Tibial nerve (tissue), 4 donors: ENCODE measurements at regions not wholly inside any gene's neighbourhood (a gene's known extent, or its start where the extent isn't known, plus 50 kb on each side); places are given as distances from the start of the nearest gene placed in this dataset.

Experiments used
- CTCF ChIP-seq, 5 experiments: fragments of 200-600 bp in 3 of 5; fragments of 450-650 bp in 2 of 5; sonication (generic) in 3 of 5; IDR thresholded peaks; one replicate each; pipeline ENCODE4 v1.5.1; 2016 to 2019; ENCODE audit warnings: antibody characterized with exemption in 5 of 5, mild to moderate bottlenecking in 3 of 5, moderate library complexity in 2 of 5
- EP300 ChIP-seq, 2 donors: sonication (generic); formaldehyde crosslinking; IDR thresholded peaks; one replicate each; pipeline ENCODE4 v1.6.1; 2017; ENCODE audit warnings: antibody characterized with exemption in 2 of 2, mild to moderate bottlenecking in 1 of 2
- POLR2A ChIP-seq, 2 donors: fragments of 450-650 bp; IDR thresholded peaks; one replicate each; pipeline ENCODE4 v1.6.1; 2017; ENCODE audit warnings: antibody characterized with exemption in 2 of 2, mild to moderate bottlenecking in 2 of 2, moderate library complexity in 2 of 2

- no peak for TF ChIP-seq CTCF (IDR thresholded peaks at IDR 0.05)
- no peak for TF ChIP-seq POLR2A (IDR thresholded peaks at IDR 0.05)
- no peak for TF ChIP-seq EP300 (IDR thresholded peaks at IDR 0.05)
Measured at GRCh38 chr16:35562919-35563318, 2103.5 kb downstream of the TP53TG3F start.
